ENCODE measurements at regions not wholly inside any gene's neighbourhood (a gene's known extent, or its start where the extent isn't known, plus 50 kb on each side); places are given as distances from the start of the nearest gene placed in this dataset.

GRCh38 chr20:23237201-23237600 is 113.4 kb upstream of the NXT1 start:
- Histone ChIP-seq H3K9ac (ENCODE audit: low read length) (no peak overlapping the region), H3K4me3 (ENCODE audit: control extremely low read depth in 1 of 5, extremely low read depth in 1 of 5, insufficient read depth in 1 of 5, low read depth in 2 of 5, low read length in 4 of 5) (no peak overlapping the region), H3K79me2 (ENCODE audit: control insufficient read depth, insufficient read depth, low read length) (no peaks in the 10 kb centered on the region), H3K27me3 (replicated peaks in 1 of 4; ENCODE audit: control extremely low read depth in 1 of 4, control insufficient read depth in 3 of 4, insufficient read depth in 4 of 4, low read length in 3 of 4) (peaks cover 0 to 3% (median 0%) of the 10 kb centered on the region in 4 experiments), H3K36me3 (replicated peaks in 1 of 2; ENCODE audit: control extremely low read depth in 1 of 2, control insufficient read depth in 1 of 2, extremely low read depth in 1 of 2, insufficient read depth in 2 of 2, low read length in 1 of 2) (no peaks in the 10 kb centered on the region), H3K27ac (ENCODE audit: low read length in 2 of 2) (no peak overlapping the region), H3K4me1 (ENCODE audit: control insufficient read depth in 2 of 2, insufficient read depth in 2 of 2, low read length in 2 of 2) (no peaks in the 10 kb centered on the region), H3K4me2 (replicated peaks; ENCODE audit: low read depth, low read length, poor library complexity, severe bottlenecking) (no peak overlapping the region), H4K20me1 (ENCODE audit: control insufficient read depth, insufficient read depth, low read length, poor library complexity, severe bottlenecking) (no peaks in the 10 kb centered on the region), H2AFZ (ENCODE audit: insufficient read depth, low read depth, low read length, poor library complexity, severe bottlenecking) (no peak overlapping the region), H3K9me3 (ENCODE audit: control extremely low read depth in 1 of 3, control insufficient read depth in 2 of 3, insufficient read depth in 1 of 3, low read length in 2 of 3) (peaks cover 2 to 21% (median 4%) of the 10 kb centered on the region in 3 donors)
- intact Hi-C loops (cut with micrococcal nuclease): no loop called here
- Mint-ChIP-seq H3K9me3 (ENCODE audit: insufficient read depth) (peaks cover 11% of the 10 kb centered on the region), H3K4me1 (no peaks in the 10 kb centered on the region), H3K27ac (no peak overlapping the region), H3K4me3 (no peak overlapping the region), H3K27me3 (peaks cover 10% of the 10 kb centered on the region)
- DNase-seq: no peak
- TF ChIP-seq CTCF (IDR thresholded peaks at IDR 0.05) (no peak), EZH2 (IDR thresholded peaks at IDR 0.05; ENCODE audit: borderline replicate concordance, insufficient read depth, low read depth, low read length, poor library complexity, severe bottlenecking) (no peak)
- POLR2A ChIA-PET: no interaction called here
- CTCF ChIA-PET: interaction anchor here (0.7 kb wide), 1 partner anchor 21 kb away, joined by 3 read pairs; no protein-coding TSS in a partner anchor
- ATAC-seq (ENCODE audit: low read depth): no peak

GRCh38 chr20:23235173-23236027 is 115.2 kb upstream of the NXT1 start:
- Histone ChIP-seq H3K9ac (ENCODE audit: low read length) (no peak overlapping the region), H3K4me3 (ENCODE audit: control extremely low read depth in 1 of 5, extremely low read depth in 1 of 5, insufficient read depth in 1 of 5, low read depth in 2 of 5, low read length in 4 of 5) (no peak overlapping the region), H3K9me3 (ENCODE audit: control extremely low read depth in 1 of 3, control insufficient read depth in 2 of 3, insufficient read depth in 1 of 3, low read length in 2 of 3) (peaks cover 2 to 30% (median 4%) of the 10 kb centered on the region in 3 donors), H3K27me3 (replicated peaks in 1 of 4; ENCODE audit: control extremely low read depth in 1 of 4, control insufficient read depth in 3 of 4, insufficient read depth in 4 of 4, low read length in 3 of 4) (no peaks in the 10 kb centered on the region), H3K36me3 (replicated peaks in 1 of 2; ENCODE audit: control extremely low read depth in 1 of 2, control insufficient read depth in 1 of 2, extremely low read depth in 1 of 2, insufficient read depth in 2 of 2, low read length in 1 of 2) (no peaks in the 10 kb centered on the region), H3K4me2 (replicated peaks; ENCODE audit: low read depth, low read length, poor library complexity, severe bottlenecking) (no peak overlapping the region), H3K27ac (ENCODE audit: low read length in 2 of 2) (no peak overlapping the region), H2AFZ (ENCODE audit: insufficient read depth, low read depth, low read length, poor library complexity, severe bottlenecking) (no peak overlapping the region), H4K20me1 (ENCODE audit: control insufficient read depth, insufficient read depth, low read length, poor library complexity, severe bottlenecking) (no peaks in the 10 kb centered on the region), H3K79me2 (ENCODE audit: control insufficient read depth, insufficient read depth, low read length) (no peaks in the 10 kb centered on the region), H3K4me1 (ENCODE audit: control insufficient read depth in 2 of 2, insufficient read depth in 2 of 2, low read length in 2 of 2) (no peaks in the 10 kb centered on the region)
- no peaks in the 10 kb centered on the region for H3K4me1 Mint-ChIP-seq
- ATAC-seq (ENCODE audit: low read depth): no peak
- POLR2A ChIA-PET: no interaction called here
- CTCF ChIA-PET: no interaction called here
- intact Hi-C loops (cut with micrococcal nuclease): no loop called here
- TF ChIP-seq CTCF (IDR thresholded peaks at IDR 0.05) (peak; percentile 44), EZH2 (IDR thresholded peaks at IDR 0.05; ENCODE audit: borderline replicate concordance, insufficient read depth, low read depth, low read length, poor library complexity, severe bottlenecking) (no peak)
- peaks cover 6% of the 10 kb centered on the region for H3K27me3 Mint-ChIP-seq
- H3K27ac Mint-ChIP-seq: no peak overlapping the region
- H3K4me3 Mint-ChIP-seq: no peak overlapping the region
- H3K9me3 Mint-ChIP-seq (ENCODE audit: insufficient read depth): peaks cover 14% of the 10 kb centered on the region
- 25% methylated on average over 4 of the region's 9 CpGs for WGBS (ENCODE audit: insufficient coverage)
- peak; percentile 13 for DNase-seq
